HG03439 (cell line): ENCODE measurements at regions not wholly inside any gene's neighbourhood (a gene's known extent, or its start where the extent isn't known, plus 50 kb on each side); places are given as distances from the start of the nearest gene placed in this dataset.

Experiments
- ATAC-seq: cut with Tn5 transposase; IDR thresholded peaks from one replicate; pipeline ENCODE4 v1.9.1; 2021; ENCODE audit warnings: mild to moderate bottlenecking, moderate library complexity; ENCODE audit not compliant: unreplicated experiment

- no peak for ATAC-seq
Observed at GRCh38 chr1:81635816-81636215, 164.9 kb upstream of the ADGRL2 start.

- ATAC-seq: no peak
Observed at GRCh38 chr1:81634294-81634693, 166.4 kb upstream of the ADGRL2 start.

- no peak for ATAC-seq
Observed at GRCh38 chr1:81619156-81619555, 181.6 kb upstream of the ADGRL2 start.

GRCh38 chr1:81618376-81618775 is 182.4 kb upstream of the ADGRL2 start:
- no peak for ATAC-seq

GRCh38 chr1:81617308-81617967 is 183.3 kb upstream of the ADGRL2 start:
- no peak for ATAC-seq

GRCh38 chr1:81613803-81614202 is 186.9 kb upstream of the ADGRL2 start:
- ATAC-seq: no peak

- ATAC-seq: no peak
Observed at GRCh38 chr1:81607924-81608323, 192.8 kb upstream of the ADGRL2 start.

GRCh38 chr1:81607086-81607485 is 193.6 kb upstream of the ADGRL2 start:
- ATAC-seq: no peak

- ATAC-seq: no peak
Observed at GRCh38 chr1:81606656-81607055, 194.1 kb upstream of the ADGRL2 start.

- ATAC-seq: no peak
Observed at GRCh38 chr1:81605023-81605422, 195.7 kb upstream of the ADGRL2 start.

GRCh38 chr1:81600878-81601622 is 199.7 kb upstream of the ADGRL2 start:
- ATAC-seq: no peak

- ATAC-seq: no peak
Observed at GRCh38 chr1:81600363-81600762, 200.4 kb upstream of the ADGRL2 start.

GRCh38 chr1:81598623-81599022 is 202.1 kb upstream of the ADGRL2 start:
- ATAC-seq: no peak

- no peak for ATAC-seq
Observed at GRCh38 chr1:81597720-81598426, 202.9 kb upstream of the ADGRL2 start.

GRCh38 chr1:81596341-81596740 is 204.4 kb upstream of the ADGRL2 start:
- ATAC-seq: no peak

- no peak for ATAC-seq
Observed at GRCh38 chr1:81594206-81594605, 206.5 kb upstream of the ADGRL2 start.

- no peak for ATAC-seq
Observed at GRCh38 chr1:81592233-81592632, 208.5 kb upstream of the ADGRL2 start.

GRCh38 chr1:81590171-81590570 is 210.6 kb upstream of the ADGRL2 start:
- no peak for ATAC-seq

GRCh38 chr1:81588149-81588548 is 212.6 kb upstream of the ADGRL2 start:
- ATAC-seq: no peak

- no peak for ATAC-seq
Observed at GRCh38 chr1:81587426-81587825, 213.3 kb upstream of the ADGRL2 start.

- no peak for ATAC-seq
Observed at GRCh38 chr1:81585371-81585770, 215.4 kb upstream of the ADGRL2 start.

GRCh38 chr1:81584398-81584797 is 216.3 kb upstream of the ADGRL2 start:
- ATAC-seq: no peak
